Stomach (tissue), 4 donors: ENCODE measurements at regions not wholly inside any gene's neighbourhood (a gene's known extent, or its start where the extent isn't known, plus 50 kb on each side); places are given as distances from the start of the nearest gene placed in this dataset.

Experiments used
- CTCF ChIP-seq, 7 experiments: fragments of 450-650 bp in 4 of 7; fragments of 200-600 bp in 3 of 7; sonication (generic) in 3 of 7; IDR thresholded peaks; one replicate each; pipeline ENCODE4 v1.5.1; 2016 to 2019; ENCODE audit warnings: antibody characterized with exemption in 7 of 7, control low read depth in 2 of 7, mild to moderate bottlenecking in 1 of 7
- EP300 ChIP-seq: sonication (generic); formaldehyde crosslinking; IDR thresholded peaks from one replicate; pipeline ENCODE4 v1.6.1; 2017; ENCODE audit warnings: antibody characterized with exemption
- POLR2A ChIP-seq, 4 donors: fragments of 450-650 bp; IDR thresholded peaks; one replicate each; pipeline ENCODE4 v1.6.1; 2016; ENCODE audit warnings: antibody characterized with exemption in 4 of 4, control low read depth in 2 of 4, mild to moderate bottlenecking in 1 of 4, moderate library complexity in 1 of 4
- POLR2AphosphoS5 ChIP-seq, 3 donors: sonication (generic); formaldehyde crosslinking; IDR thresholded peaks; one replicate each; pipeline ENCODE4 v1.6.1; 2016; ENCODE audit warnings: antibody characterized with exemption in 3 of 3

GRCh38 chr6:163718537-163718936 lies 304.0 kb downstream of the QKI start:
- TF ChIP-seq CTCF (IDR thresholded peaks at IDR 0.05) = no peak
- no peak for TF ChIP-seq POLR2A (IDR thresholded peaks at IDR 0.05)
- TF ChIP-seq EP300 = no peak
- no peak for TF ChIP-seq POLR2AphosphoS5 (IDR thresholded peaks at IDR 0.05)
